GM12891 (cell line): ENCODE measurements at regions not wholly inside any gene's neighbourhood (a gene's known extent, or its start where the extent isn't known, plus 50 kb on each side); places are given as distances from the start of the nearest gene placed in this dataset.

Experiments
- DNase-seq: peaks from one replicate; pipeline ENCODE4 v3.0.0; 2011; ENCODE audit warnings: low spot score; ENCODE audit not compliant: insufficient read length
- FAIRE-seq: peaks from 2 replicates; lab custom pipeline; 2011; peaks lifted over from hg19 to GRCh38; lab: Jason Lieb, UNC
- PAX5 ChIP-seq: IDR thresholded peaks from 2 replicates; pipeline ENCODE4 v1.6.1; 2011; ENCODE audit warnings: low read length, moderate library complexity, mild to moderate bottlenecking; ENCODE audit not compliant: insufficient read depth, severe bottlenecking
- POLR2A ChIP-seq: IDR thresholded peaks from 2 replicates; pipeline ENCODE4 v1.6.1; 2011; ENCODE audit warnings: low read depth, low read length, control low read depth
- POLR2AphosphoS5 ChIP-seq: IDR thresholded peaks from 2 replicates; pipeline ENCODE4 v1.6.1; 2011; ENCODE audit warnings: low read depth, low read length, control low read depth
- POU2F2 ChIP-seq: IDR thresholded peaks from 2 replicates; pipeline ENCODE4 v1.6.1; 2011; ENCODE audit warnings: low read depth, mild to moderate bottlenecking, control low read depth, low read length, moderate library complexity
- SPI1 ChIP-seq: IDR thresholded peaks from 2 replicates; pipeline ENCODE4 v1.6.1; 2011; ENCODE audit warnings: low read depth, low read length, control low read depth
- TAF1 ChIP-seq: IDR thresholded peaks from 2 replicates; pipeline ENCODE4 v1.6.1; 2011; ENCODE audit warnings: low read depth, low read length, control low read depth

- no peak for TF ChIP-seq POLR2A
- TF ChIP-seq SPI1, result no peak
- TF ChIP-seq PAX5, result no peak
- TF ChIP-seq TAF1, result no peak
- TF ChIP-seq POLR2AphosphoS5, result no peak
- TF ChIP-seq POU2F2, result no peak
- FAIRE-seq, result no peak
- no peak for DNase-seq
Measured at GRCh38 chr12:105705765-105706164, 375.3 kb downstream of the C12orf75 start.

GRCh38 chr12:105706321-105706972 is 376.0 kb downstream of the C12orf75 start:
- FAIRE-seq, result no peak
- no peak for DNase-seq
- TF ChIP-seq SPI1, result no peak
- TF ChIP-seq PAX5, result no peak
- no peak for TF ChIP-seq TAF1
- TF ChIP-seq POLR2AphosphoS5, result no peak
- no peak for TF ChIP-seq POU2F2
- no peak for TF ChIP-seq POLR2A

- DNase-seq (no peak), FAIRE-seq (no peak)
- no peak for TF ChIP-seq TAF1
- TF ChIP-seq SPI1, result no peak
- no peak for TF ChIP-seq PAX5
- no peak for TF ChIP-seq POLR2A
- TF ChIP-seq POLR2AphosphoS5, result no peak
- no peak for TF ChIP-seq POU2F2
Measured at GRCh38 chr12:105706973-105707334, 376.5 kb downstream of the C12orf75 start.

- TF ChIP-seq PAX5, result no peak
- no peak for TF ChIP-seq POLR2A
- TF ChIP-seq POLR2AphosphoS5, result no peak
- no peak for TF ChIP-seq TAF1
- TF ChIP-seq SPI1, result no peak
- no peak for TF ChIP-seq POU2F2
- no peak for FAIRE-seq
Measured at GRCh38 chr12:105713606-105714305, 383.3 kb downstream of the C12orf75 start.

GRCh38 chr12:105716621-105717020 is 386.1 kb downstream of the C12orf75 start:
- FAIRE-seq (no peak), DNase-seq (no peak)
- TF ChIP-seq POLR2A, result no peak
- no peak for TF ChIP-seq TAF1
- no peak for TF ChIP-seq POU2F2
- no peak for TF ChIP-seq PAX5
- TF ChIP-seq SPI1, result no peak
- TF ChIP-seq POLR2AphosphoS5, result no peak

More at GRCh38 chr12:105713606-105714305, 383.3 kb downstream of the C12orf75 start:
- DNase-seq, result no peak

GRCh38 chr12:105721051-105721825 is 390.7 kb downstream of the C12orf75 start:
- TF ChIP-seq TAF1 (no peak), POU2F2 (no peak), POLR2A (no peak), SPI1 (no peak), POLR2AphosphoS5 (no peak), PAX5 (no peak)
- no peak for FAIRE-seq
- DNase-seq, result no peak

GRCh38 chr12:105721891-105722290 is 391.4 kb downstream of the C12orf75 start:
- no peak for TF ChIP-seq TAF1
- TF ChIP-seq SPI1, result no peak
- TF ChIP-seq PAX5, result no peak
- TF ChIP-seq POLR2A, result no peak
- TF ChIP-seq POLR2AphosphoS5, result no peak
- no peak for TF ChIP-seq POU2F2

GRCh38 chr12:105723066-105723465 is 392.6 kb downstream of the C12orf75 start:
- TF ChIP-seq POLR2A (no peak), TAF1 (no peak), POLR2AphosphoS5 (no peak), PAX5 (no peak), POU2F2 (no peak), SPI1 (no peak)
- no peak for FAIRE-seq
- DNase-seq, result no peak

More at GRCh38 chr12:105721891-105722290, 391.4 kb downstream of the C12orf75 start:
- no peak for FAIRE-seq
- no peak for DNase-seq

GRCh38 chr12:105723494-105723893 is 393.0 kb downstream of the C12orf75 start:
- no peak for FAIRE-seq
- TF ChIP-seq PAX5 (no peak), POLR2AphosphoS5 (no peak)
- DNase-seq, result no peak

GRCh38 chr12:105724641-105725040 is 394.1 kb downstream of the C12orf75 start:
- no peak for DNase-seq
- no peak for TF ChIP-seq TAF1
- TF ChIP-seq POU2F2, result no peak
- TF ChIP-seq SPI1, result no peak
- TF ChIP-seq PAX5, result no peak
- no peak for TF ChIP-seq POLR2AphosphoS5
- TF ChIP-seq POLR2A, result no peak
- FAIRE-seq, result no peak
